GM12891 (cell line): ENCODE measurements at regions not wholly inside any gene's neighbourhood (a gene's known extent, or its start where the extent isn't known, plus 50 kb on each side); places are given as distances from the start of the nearest gene placed in this dataset.

Experiments
- PAX5 ChIP-seq: IDR thresholded peaks from 2 replicates; pipeline ENCODE4 v1.6.1; 2011; ENCODE audit warnings: low read length, moderate library complexity, mild to moderate bottlenecking; ENCODE audit not compliant: insufficient read depth, severe bottlenecking
- POLR2A ChIP-seq: IDR thresholded peaks from 2 replicates; pipeline ENCODE4 v1.6.1; 2011; ENCODE audit warnings: low read depth, low read length, control low read depth
- POLR2AphosphoS5 ChIP-seq: IDR thresholded peaks from 2 replicates; pipeline ENCODE4 v1.6.1; 2011; ENCODE audit warnings: low read depth, low read length, control low read depth
- POU2F2 ChIP-seq: IDR thresholded peaks from 2 replicates; pipeline ENCODE4 v1.6.1; 2011; ENCODE audit warnings: low read depth, mild to moderate bottlenecking, control low read depth, low read length, moderate library complexity
- SPI1 ChIP-seq: IDR thresholded peaks from 2 replicates; pipeline ENCODE4 v1.6.1; 2011; ENCODE audit warnings: low read depth, low read length, control low read depth
- TAF1 ChIP-seq: IDR thresholded peaks from 2 replicates; pipeline ENCODE4 v1.6.1; 2011; ENCODE audit warnings: low read depth, low read length, control low read depth

- TF ChIP-seq POLR2AphosphoS5: no peak
- TF ChIP-seq POLR2A: no peak
- TF ChIP-seq TAF1: no peak
- TF ChIP-seq SPI1: no peak
- no peak for TF ChIP-seq PAX5
- TF ChIP-seq POU2F2: no peak
Observed at GRCh38 chr2:164023896-164024295, 288.1 kb upstream of the FIGN start.
